HG03159 (cell line): ENCODE measurements at regions not wholly inside any gene's neighbourhood (a gene's known extent, or its start where the extent isn't known, plus 50 kb on each side); places are given as distances from the start of the nearest gene placed in this dataset.
A peak's percentile ranks its signal among the peaks of the same experiment; 100 is the strongest.

Experiments
- ATAC-seq: cut with Tn5 transposase; IDR thresholded peaks from one replicate; pipeline ENCODE4 v1.9.1; 2021; ENCODE audit warnings: mild to moderate bottlenecking, moderate library complexity; ENCODE audit not compliant: unreplicated experiment

DNA sequence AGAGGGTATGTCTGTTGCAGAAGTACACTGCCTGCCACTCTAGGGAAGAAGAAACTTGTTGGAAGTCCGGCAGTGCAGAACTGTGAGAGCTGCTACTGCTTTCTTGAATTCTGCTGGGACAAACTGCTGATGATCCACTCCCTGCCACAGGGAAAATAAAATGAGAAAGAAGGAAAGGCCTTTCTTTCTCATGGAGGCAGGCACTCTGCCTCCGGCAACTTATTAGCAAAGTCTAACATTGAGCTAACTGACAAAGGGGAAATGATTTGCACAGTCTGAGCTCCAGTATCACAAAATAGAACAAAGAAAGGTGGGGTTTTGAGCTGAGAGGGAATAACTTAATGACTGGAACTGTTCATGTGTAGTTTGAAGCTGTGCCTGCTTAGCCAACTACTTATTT lies 134.6 kb downstream of the AASDHPPT start:
- no peak for ATAC-seq

DNA sequence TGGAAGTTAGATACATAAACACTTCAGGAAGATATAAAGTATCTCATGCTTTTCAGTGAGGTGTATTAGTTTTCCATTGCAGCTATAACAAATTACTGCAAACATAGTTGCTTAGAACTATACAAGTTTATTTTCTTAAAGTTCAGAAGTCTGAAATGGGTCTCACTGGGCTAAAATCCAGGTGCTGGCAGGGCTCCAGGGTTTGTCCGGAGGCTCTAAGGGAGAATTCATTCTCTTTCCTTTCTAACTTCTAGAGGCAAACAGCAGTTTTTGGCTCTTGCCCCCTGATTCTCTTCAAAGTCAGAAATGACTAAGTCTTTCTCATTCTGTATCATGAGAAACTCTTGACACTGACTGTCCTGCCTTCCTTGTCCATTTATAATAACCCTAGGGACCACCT lies 138.8 kb downstream of the AASDHPPT start:
- ATAC-seq, result no peak

DNA sequence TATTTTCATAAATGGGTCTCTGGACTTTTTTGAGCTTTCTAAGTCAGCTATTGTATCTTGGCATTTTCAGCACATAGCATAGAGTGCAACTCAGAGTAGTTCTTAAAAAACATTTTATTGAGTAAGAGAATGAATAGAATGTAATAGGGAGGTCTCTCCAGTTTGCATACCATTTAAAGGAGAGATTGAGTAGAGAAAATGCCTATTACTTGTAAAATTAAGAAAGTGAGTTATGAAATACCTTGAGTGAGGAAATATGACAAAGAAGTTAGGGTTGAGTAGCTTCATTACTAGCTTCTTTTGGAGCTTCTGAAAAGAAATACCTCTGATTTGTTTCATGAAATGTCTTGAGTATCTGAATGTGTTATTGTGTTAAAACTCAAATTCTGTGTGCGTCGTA lies 140.0 kb downstream of the AASDHPPT start:
- no peak for ATAC-seq

DNA sequence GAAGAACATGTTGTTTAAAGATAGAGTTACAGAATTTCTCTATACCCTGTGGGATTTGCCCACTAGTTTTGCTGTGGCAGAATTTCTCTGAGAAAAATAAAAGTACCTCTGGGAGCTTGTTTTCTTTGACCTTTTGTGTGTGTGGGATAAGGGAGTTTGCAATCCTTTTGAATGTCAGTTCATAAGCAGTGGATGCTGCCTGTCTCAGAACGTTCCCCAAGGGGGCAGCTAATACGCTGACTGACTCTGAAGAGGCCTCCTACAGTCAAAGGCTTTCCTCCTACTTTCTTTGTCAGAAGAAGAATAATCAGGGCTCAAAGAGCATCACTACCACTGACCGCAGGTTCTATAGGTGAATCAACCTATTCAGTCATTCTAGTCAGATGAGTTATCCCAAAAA lies 140.6 kb downstream of the AASDHPPT start:
- ATAC-seq, result no peak

DNA sequence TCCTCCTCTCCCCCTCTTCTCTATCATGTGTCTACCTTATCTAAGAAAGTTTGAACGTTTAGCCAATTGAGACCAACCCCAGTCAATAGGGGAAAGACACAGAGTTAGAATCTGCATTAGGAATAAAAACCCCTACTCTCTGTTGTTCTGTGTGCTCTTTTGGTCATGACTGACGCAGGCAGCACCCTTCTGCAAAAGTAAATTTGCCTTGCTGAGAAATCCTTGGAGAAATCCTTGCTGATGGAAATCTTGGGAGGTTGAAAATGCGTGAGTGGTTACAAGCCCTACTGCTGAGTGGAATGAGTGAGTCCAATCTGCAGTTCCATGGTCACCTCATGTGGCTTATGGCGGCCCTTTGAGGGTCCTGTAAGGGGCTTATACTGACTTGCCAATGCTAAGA lies 145.2 kb downstream of the AASDHPPT start:
- ATAC-seq, result no peak

DNA sequence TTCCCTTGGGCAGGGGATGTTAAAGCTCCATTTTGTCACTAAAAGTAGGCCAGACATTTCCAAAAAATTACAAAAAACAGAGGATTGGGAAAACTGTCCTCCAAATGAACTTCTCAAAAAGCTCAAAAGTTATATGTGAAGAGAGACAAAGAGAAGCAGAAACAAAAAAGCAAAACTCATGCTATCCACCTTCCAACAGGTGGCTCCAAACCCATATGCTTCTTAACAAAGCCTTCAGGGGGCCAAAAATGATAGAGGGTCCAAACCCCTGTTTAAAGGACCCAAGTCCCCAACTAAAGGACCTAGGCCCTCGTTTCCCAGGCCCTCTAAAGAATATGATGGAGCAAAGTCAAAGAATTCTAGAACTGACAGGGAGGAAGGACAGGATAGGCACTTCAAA lies 146.7 kb downstream of the AASDHPPT start:
- ATAC-seq, result no peak

DNA sequence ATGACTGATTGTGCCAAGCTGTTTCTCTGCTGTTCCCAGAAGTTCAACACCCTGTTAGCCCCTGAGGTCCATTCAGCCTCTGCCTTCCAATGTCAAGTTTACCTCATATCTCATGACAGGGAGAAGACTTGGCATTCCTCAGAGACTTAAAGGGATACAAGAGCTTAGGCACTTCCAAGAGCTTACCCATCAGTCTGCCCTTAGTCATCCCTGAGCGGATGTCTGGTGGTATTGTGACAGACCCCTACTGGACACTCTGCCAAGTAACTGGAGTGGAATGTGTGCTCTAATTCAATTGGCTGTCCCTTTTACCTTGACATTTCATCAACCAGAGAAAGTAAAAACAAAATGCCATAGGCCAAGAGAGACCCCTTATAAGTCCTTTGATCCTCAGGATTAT lies 151.5 kb downstream of the AASDHPPT start:
- ATAC-seq, result no peak

DNA sequence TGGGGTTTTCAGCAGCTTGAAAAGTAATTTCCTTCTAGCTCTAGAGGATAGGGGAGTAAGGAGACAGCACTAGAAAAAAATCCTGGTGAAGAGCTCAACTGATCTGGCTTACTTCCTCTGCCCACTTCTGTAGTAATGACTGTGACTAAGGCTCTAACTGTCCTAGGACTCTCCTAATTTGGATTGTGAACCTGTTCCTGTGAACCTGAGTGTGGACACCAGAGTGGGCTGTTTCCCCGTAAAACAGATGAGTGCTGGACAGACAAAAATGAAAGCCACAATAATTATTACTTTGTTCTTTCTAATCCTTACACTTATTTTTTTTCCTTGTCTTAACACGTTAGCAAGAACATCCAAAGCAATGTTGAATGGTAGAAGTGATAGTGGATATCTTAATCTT lies 154.1 kb downstream of the AASDHPPT start:
- no peak for ATAC-seq

DNA sequence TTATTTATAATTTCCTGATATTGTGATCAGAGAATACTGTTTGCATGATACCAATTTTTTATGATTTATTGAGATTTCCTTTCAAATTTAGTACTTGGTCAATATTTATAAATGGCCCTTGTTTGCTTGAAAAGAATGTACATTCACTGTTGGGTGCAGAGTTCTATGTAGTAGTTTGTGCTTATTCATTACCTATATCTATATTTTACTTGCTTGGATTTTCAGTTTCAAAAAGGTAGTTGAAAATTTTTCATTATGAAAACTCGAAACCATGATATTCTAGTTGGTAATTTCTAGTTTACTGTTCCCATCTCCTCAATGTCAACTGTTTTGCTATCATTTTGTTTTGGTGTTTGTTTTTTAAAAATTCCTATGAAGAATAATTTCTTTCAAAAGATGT lies 155.7 kb downstream of the AASDHPPT start:
- no peak for ATAC-seq

DNA sequence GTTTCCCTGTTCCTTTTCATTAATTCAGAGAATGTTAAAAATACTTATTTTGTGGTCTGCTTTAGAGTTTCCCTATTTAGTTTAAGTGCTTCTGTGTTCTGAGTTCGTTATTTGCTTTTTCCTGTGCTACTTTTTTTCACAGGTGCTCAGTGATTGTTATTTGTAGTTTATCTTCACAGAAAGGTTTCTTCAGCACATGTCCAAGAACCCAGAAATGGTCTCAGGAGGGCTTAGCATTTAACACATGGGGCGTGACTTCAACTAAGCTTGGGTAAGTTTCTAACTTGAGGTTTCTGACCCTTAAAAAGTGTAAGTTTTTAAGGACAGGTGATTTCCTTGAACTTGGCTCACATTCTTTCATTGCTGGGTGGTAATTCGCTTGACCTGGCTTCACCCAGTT lies 157.3 kb downstream of the AASDHPPT start:
- peak; percentile 39 for ATAC-seq

DNA sequence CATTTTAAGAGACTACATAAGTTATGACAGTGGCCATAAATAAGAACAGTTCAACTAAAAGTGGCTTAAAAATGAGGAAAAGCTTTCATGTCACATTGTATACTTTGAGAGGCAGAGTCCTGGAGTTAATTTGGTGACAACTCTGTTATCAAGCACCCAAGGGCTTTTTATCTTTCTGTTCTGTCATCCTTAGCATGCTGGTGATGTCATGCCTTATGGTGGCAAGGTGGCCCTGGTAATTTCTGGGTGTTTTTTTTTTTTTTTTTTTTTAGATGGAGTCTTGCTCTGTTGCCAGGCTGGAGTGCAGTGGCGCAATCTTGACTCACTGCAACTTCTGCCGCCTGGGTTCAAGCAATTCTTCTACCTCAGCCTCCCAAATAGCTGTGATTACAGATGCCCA lies 158.8 kb downstream of the AASDHPPT start:
- no peak for ATAC-seq

DNA sequence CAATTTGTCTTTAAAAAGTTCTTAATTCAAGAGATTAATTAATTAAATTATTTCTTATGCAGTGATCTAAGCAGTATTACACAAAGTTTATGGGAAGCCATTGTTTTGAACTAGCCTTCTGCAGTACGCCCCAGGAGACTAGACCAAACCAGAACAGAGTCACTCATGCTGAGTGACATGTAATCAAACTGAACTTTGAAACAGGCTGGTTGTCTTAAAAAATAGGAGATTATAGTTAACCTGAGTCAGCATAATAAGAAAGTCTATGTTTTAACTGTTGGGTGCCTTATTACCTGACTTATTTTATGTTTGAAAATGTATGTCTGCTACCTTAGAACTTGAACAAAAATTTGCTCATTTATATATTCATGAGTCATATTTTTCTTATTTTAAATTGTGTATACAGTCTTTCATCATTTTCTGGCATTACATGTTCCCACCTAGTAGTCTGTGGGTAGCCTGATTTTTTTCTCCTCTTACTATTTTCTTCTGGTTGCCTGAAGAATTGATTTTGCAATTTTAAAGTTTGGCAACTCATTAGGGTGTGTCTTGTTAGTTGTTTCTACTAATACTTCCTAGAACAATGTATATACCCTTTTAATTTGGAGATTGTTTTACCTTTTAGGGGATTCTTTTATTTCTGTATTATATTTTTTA lies 161.4 kb downstream of the AASDHPPT start:
- ATAC-seq, result no peak

DNA sequence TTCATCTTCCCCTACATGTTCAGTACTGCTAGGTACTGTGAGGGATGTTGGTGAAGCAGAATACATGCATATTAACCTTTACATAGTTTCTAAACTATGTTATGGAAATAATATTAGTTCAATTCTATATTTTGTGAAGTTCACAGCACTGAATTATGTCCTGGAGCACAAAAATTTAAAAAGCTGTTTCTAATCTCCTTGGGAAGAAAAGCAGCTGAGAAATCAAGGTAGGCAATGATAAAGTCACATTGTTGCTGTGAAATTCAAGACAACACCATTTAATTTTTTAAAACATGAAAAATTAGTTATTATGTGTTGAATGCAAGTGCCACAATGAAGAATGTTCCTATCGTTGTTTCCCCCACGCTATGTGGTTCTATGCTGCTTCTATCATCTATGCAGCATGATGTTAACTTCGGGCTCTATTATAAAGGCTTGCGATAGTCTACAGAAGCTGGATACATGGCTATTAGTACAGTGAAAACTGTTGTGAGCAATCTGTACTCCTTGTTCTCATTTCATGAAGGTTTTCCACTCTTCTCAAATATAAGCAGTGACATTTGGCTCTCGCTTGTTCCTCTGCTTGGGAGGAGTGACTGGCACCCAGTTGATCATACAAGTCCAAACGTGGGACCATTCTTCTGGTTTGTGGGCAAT lies 164.3 kb downstream of the AASDHPPT start:
- no peak for ATAC-seq

DNA sequence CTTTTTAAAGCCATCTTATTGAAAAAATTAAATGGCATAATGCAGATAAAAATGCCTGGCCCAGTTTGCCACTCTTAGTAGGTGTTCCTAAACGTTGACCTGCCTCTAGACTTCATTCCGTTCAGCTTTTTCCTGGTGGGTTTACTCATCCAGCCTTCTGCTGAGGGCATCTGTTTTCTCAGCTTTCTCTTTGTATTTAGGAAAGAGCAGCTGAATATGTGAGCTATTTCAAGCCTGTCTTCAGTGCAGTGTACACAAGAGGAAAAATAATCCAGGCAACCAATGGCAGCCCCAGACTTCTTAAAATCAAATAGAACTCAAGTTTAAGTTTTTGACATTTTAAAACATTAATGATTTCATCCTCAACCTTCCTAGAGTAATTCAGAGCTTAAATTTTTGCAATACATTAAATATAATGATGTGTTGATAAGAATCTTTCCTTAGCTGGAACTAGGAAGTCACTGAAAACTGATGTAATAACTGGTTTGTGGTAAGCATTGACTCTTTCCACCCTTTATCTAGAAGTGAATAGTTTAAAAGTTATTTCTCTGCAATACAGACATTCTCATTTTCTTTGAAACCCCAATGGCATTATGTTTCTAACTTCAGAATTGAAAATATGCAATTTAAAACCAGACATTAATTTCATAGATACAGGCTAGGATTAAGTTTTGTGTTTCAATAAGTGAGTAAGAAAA lies 165.4 kb downstream of the AASDHPPT start:
- ATAC-seq, result no peak

DNA sequence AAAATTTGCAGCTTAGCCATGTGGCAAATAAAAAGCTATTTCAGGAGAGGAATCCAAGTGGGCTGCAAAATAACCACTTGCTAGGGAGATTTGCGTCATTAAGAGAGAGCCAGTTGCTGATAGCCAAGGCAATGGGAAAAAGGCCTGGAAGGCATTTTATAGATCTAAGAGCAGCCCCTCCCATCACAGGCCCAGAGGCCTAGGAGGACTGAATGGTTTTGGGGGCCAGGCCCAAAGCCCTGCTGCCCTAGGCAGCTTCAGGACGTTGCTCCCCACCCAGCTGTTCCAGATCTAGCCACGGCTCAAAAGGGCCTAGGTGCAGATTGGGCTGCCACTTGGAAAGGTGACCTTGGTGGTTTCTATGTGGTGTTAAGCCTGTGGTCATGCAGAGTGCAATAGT lies 169.0 kb downstream of the AASDHPPT start:
- no peak for ATAC-seq

DNA sequence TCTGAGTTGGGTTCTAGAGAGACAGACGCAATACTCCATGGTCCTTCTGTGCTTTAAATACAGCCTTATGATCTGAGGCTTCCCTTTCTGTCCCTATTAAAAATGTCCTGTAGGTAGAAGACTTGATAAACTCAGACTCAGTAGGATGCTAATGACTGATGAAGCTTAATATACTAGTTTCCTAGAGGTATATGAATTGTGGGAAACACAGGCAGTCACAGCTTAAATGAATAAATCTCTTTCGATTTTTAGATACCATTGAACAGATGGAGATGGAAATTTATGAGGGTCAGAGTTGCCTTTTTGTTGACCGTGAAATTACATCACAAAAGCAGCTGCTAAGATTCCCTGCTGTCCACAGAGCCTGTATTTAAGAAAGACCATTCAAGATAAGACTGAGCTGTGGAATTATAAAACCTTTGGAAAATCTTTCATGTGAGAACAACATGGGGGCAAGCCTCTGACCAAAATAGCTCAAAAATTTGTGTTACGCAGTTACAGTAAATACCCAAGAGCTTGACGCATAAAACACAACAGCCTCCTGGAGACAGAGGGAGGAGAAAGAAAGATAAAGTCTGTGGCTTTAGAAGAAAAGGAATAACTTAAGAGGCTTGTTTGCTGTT lies 172.3 kb downstream of the AASDHPPT start:
- ATAC-seq, result no peak

DNA sequence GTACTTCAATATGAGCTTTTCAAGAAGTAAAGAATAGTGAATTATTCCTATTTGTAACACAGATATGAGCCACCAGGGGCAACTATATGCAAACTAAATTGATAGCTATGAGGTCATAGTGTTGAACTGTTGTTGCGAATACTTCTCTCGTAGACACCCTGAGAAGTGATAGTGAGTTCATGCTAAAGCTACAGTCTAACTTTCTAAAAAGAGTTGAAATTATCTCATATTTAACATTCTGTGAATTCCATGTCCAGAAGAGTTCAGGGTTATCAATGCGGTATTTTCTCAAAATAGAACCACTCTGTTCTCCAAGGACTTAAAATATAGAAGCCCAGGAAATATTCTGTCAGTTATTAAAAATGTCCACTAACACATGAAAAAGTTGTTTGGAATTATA lies 185.4 kb downstream of the AASDHPPT start:
- ATAC-seq, result no peak

DNA sequence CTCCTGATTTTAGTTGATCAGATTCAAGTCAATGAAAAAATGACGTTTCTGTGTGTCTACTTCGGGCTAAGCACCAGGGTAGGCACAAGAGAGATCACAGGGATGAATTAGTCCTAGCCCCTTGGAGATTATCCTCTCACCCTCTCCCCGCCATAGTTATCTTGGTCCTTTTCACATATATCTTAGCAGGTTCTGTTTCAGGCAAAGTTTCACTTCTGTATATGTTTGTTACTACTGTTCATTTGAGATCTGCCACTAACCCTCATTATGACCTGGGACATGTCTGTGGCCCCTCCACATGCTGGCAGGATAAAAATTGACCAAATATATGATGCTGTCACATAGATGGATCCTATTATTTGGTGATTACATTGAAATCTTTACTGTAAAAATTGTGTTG lies 186.1 kb downstream of the AASDHPPT start:
- ATAC-seq, result no peak

DNA sequence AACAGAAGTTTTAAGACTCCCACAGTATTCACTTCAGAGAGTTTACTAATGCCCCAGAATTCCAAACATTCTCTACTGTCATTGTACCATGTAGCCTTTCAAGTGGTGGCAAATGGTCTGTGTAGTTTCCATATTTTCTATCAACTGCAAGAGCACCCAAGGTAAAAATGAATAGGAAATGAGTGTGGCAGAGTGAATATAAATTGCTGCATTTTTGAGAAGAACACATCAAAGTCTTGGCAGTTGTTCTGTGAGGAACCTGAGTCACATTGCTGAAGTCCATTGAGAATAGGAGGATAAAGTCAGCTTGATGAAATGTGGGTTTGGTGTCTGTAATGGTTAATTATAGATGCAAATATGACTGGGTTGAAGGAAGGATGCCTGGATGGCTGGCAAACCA lies 193.6 kb downstream of the AASDHPPT start:
- ATAC-seq, result no peak

DNA sequence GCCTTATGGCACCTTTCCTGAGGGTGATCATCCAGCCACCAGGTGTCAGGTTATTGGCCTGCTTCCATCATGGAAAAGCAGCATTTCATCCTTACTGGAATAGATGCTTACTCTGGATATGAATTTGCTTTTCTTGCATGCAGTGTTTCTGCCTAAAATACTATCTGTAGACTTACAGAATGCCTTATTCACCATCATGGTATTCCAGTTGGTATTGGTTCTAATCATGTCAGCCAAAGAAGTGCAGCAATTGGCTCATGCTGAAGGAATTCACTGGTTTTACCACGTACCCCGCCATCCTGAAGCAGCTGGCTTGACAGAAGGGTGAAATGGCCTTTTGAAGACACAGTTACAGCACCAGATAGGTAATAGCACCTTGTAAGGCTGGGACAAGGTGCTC lies 194.2 kb downstream of the AASDHPPT start:
- no peak for ATAC-seq

DNA sequence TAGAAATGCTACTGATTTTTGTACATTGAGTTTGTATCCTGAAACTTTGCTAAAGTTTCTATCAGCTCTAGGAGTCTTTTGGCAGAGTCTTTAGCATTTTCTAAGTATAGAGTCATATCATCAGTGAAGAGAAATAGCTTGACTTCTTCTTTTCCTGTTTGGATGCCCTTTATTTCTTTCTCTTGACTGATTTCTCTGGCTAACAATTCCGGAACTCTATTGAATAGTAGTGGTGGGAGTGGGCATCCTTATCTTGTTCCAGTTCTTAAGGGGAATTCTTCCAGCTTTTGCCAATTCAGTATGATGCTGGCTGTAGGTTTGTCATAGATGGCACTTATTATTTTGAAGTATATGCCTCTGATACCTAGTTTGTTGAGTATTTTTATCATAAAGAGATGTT lies 197.7 kb downstream of the AASDHPPT start:
- no peak for ATAC-seq

DNA sequence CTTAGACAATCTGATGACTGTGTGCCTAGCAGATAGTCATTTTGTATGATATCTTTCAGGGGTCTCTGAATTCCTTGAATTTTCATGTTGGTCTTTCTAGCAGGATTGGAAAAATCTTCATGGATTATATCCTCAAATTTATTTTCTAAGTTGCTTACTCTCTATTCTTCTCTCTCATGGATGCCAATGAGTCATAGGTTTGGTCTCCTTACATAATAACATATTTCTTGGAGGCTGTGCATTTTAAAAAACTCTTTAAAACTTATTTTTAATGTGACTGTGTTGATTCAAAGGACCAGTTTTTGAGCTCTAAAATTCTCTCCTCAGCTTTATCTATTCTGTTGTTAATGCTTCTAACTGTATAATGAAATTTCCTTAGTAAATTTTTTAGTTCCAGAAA lies 198.7 kb downstream of the AASDHPPT start:
- ATAC-seq, result no peak
